HEK293 (cell line): ENCODE measurements at regions not wholly inside any gene's neighbourhood (a gene's known extent, or its start where the extent isn't known, plus 50 kb on each side); places are given as distances from the start of the nearest gene placed in this dataset.

Experiments used
- BCL11A ChIP-seq: fragments of 450-650 bp; formaldehyde crosslinking; IDR thresholded peaks from 2 replicates; pipeline ENCODE4 v1.5.1; 2016; ENCODE audit warnings: low read depth, missing biosample characterization, missing genetic modification characterization
- CTCF ChIP-seq: fragments of 450-650 bp; formaldehyde crosslinking; IDR thresholded peaks from 2 replicates; pipeline ENCODE4 v1.5.1; 2016; ENCODE audit warnings: missing biosample characterization, missing genetic modification characterization
- ZBTB1 ChIP-seq: fragments of 450-650 bp; formaldehyde crosslinking; IDR thresholded peaks from 2 replicates; pipeline ENCODE4 v1.5.1; 2016; ENCODE audit warnings: missing biosample characterization, missing genetic modification characterization
- ZBTB11 ChIP-seq: fragments of 450-650 bp; formaldehyde crosslinking; conservative IDR thresholded peaks from 2 replicates; pipeline ENCODE4 v1.5.1; 2016; ENCODE audit warnings: low read depth, missing biosample characterization, missing genetic modification characterization
- ZFP69B ChIP-seq: fragments of 450-650 bp; formaldehyde crosslinking; IDR thresholded peaks from 2 replicates; pipeline ENCODE4 v1.5.1; 2016; ENCODE audit warnings: missing biosample characterization, missing genetic modification characterization
- ZNF580 ChIP-seq: fragments of 450-650 bp; formaldehyde crosslinking; IDR thresholded peaks from 2 replicates; pipeline ENCODE4 v1.5.1; 2016; ENCODE audit warnings: missing biosample characterization, missing genetic modification characterization
- ZNF664 ChIP-seq: fragments of 450-650 bp; formaldehyde crosslinking; IDR thresholded peaks from 2 replicates; pipeline ENCODE4 v1.5.1; 2016; ENCODE audit warnings: missing biosample characterization, missing genetic modification characterization
- ZSCAN23 ChIP-seq: fragments of 450-650 bp; formaldehyde crosslinking; IDR thresholded peaks from 2 replicates; pipeline ENCODE4 v1.5.1; 2016; ENCODE audit warnings: missing biosample characterization, missing genetic modification characterization

GRCh38 chr1:116825720-116826438 lies 71.6 kb downstream of the CD2 start:
- TF ChIP-seq ZBTB1 (tag by site-specific recombination) (no peak), ZBTB11 (tag by site-specific recombination) (no peak), CTCF (tag by site-specific recombination) (peak; percentile 71), ZSCAN23 (no peak), BCL11A (tag by site-specific recombination) (no peak), ZNF664 (tag by site-specific recombination) (no peak), ZNF580 (tag by site-specific recombination) (no peak), ZFP69B (tag by site-specific recombination) (no peak)
